HG03139 (cell line): ENCODE measurements at regions not wholly inside any gene's neighbourhood (a gene's known extent, or its start where the extent isn't known, plus 50 kb on each side); places are given as distances from the start of the nearest gene placed in this dataset.

Source experiments
- ATAC-seq: cut with Tn5 transposase; IDR thresholded peaks from one replicate; pipeline ENCODE4 v1.9.1; 2021; ENCODE audit not compliant: unreplicated experiment

DNA sequence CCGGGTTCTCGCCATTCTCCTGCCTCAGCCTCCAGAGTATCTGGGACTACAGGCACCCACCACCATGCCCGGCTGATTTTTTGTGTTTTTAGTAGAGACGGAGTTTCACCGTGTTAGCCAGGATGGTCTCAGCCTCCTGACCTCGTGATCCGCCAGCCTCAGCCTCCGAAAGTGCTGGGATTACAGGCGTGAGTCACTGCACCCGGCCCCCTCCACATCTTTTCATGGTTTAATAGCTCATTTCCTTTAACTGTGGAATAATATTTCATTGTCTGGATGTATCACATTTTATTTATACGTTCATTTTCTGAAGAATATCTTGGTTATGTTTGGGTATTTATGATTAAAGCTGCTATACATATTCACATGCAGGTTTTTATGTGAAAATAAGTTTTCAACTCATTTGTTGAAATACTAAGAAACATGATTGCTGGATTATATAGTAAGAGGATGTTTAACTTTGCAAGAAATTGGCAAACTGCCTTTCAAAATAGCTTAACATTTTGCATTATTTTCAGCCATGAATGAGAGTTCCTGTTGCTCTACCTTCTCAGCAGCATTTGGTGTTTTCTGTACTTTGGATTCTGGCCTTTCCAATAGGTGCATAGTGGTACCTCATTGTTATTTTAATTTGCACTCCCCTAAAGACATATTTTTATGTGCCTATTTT, 591.9 kb downstream of the TECRL start:
- no peak for ATAC-seq

DNA sequence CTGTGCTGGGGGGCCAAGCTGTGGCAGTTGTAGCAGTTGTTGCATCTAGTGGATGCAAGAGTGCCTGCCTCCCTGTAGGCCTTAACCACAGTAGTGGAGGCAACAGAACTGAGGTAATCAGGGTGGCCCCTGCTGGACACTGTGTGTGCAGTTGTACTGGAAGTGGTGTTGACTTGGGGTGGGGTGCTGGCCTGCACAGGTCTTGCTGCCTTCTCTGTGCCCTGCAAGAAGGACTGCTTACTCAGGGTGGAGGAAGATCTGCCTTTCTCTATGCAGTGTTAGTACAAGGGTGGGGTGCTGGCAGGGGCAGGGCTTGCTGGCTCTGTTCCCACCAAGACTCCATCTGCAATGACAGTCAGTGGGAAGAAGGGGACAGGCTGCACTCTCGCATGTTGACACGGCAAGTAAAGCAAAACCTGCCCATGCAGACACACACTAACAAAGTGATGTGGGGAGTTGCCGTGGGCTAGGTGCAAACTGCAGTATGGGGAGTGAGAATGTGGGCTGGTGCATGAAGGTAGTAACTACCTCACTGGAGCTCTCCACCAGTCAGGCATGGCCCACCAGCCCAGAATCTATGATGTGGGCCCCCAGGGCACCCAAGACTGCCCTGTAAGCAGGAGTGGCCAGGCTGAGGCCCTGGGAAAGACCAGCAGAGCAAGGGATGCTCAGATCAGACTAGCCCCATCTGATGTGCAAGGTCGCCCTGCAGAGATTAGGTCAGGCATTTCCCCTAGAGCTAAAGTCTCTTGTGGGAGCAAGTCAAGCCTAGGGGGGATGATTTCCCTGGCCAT, 594.9 kb downstream of the TECRL start:
- ATAC-seq = no peak

- ATAC-seq = no peak
These were observed 610.1 kb downstream of the TECRL start for GRCh38 chr4:63799166-63799565.

DNA sequence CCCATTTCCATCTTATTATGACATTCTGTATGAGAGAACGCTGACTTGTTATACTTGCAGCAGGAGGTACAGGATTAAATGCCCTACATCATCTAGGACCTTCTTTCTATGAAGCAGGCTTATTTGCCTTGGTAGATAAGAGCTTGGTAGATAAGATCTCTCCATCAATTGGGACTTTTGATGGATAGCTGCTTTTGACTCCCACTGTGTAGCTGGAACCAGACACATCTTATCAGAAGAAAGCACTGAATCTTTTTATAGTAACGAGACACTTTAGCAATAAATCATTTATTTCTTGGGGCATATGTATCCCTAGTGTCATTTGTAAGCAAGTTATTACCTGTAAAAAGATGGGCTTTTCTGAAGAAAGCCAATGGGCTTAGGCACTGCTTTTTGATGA, 613.9 kb downstream of the TECRL start:
- no peak for ATAC-seq

- ATAC-seq = no peak
These were observed 618.9 kb downstream of the TECRL start for GRCh38 chr4:63790377-63790776.

DNA sequence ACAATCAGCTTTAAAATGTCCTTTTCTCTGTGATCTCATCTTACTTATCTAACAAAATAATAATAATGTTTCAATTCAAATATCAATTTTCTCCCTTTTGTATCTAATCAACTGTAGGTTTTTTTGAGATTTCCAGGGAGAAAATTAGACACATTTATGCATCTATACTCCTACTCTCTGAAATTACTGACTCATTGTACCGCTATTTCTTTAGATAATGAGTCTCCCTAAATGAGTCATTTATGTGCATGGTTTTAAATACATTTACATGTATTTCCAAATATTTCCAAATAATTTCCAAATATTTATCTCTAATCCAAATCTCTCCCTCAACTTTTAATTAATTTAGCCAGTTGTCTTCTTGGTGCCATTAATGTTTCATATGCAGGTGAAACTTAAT, 621.0 kb downstream of the TECRL start:
- ATAC-seq = no peak

DNA sequence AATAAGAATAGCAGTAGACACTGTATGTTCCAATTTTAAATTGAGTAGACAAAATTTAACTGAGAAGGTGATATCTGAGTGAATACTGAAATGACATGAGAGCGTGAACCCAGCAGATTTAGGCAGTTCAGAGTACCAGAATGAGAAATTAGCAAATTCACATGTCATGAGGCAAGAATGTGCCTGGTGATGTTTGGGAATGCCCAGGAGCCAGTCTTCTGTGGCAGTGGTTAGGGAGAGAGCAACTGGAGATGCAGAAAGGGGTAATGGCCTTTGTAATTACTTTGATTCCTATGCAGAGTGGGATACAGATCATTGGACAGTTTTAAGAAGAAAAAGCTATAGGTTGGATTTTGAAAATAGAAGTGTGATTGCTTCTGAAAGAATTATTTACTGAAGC, 621.9 kb downstream of the TECRL start:
- no peak for ATAC-seq

GRCh38 chr4:63786171-63786570, 623.1 kb downstream of the TECRL start:
- ATAC-seq = no peak

GRCh38 chr4:63784822-63785221, 624.4 kb downstream of the TECRL start:
- ATAC-seq = no peak

- no peak for ATAC-seq
These were observed 631.6 kb downstream of the TECRL start for GRCh38 chr4:63777601-63778000.

DNA sequence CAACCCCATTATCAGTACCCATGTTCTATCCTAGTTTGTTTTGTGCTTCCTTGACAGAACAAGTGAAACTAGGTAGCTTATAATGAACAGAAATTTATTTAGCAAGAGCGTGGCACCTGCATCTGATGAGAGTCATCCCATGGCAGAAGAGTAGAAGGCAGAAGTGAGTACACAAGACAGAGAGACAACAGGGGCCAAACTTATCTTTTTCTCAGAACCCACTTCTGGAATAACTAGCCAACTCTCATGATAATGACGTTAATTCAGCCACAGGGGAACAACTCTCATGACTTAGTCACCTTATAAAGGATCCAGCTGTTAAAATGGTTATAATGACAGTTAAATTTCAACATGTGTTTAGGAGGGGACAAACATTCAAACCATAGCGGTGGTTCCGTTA, 644.9 kb downstream of the TECRL start:
- no peak for ATAC-seq

DNA sequence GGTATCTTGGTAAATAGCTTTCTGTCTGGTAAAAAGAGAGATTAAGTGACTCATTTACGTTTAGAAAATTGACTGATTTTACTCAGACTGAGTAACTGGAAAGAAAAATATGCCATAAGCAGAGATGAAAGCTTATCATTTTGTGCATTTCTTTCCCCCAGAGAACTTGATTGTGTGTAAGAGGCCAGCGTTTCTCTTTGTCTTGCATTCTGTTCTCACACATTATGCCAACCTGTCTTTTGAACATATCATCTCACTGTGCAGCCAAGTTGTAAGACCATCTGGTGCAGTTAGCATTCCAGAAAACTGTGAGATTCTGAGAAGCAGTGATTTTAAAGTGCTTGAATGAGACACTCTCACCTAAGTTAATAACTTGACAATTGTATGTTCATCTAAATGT, 651.3 kb downstream of the TECRL start:
- no peak for ATAC-seq

GRCh38 chr4:63742882-63743281, 666.4 kb downstream of the TECRL start:
- no peak for ATAC-seq

DNA sequence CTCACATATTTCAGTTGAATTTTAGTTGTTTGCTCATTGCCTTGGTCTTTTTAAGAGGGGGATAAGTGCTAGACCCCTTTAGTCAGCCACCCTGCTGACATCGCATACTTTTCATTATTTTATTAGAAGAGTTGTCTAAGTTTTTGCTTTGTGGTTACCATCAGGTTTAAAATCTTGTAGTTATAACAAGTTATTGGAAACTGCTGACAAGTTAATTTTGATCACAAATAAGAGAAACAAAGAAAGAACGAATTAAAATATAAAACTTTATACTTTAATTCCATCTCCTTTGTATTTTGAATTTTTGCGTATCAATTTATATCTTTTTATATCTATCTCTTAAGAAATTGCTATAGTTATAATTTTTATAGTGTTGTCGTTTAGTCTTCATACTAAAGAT, 679.7 kb downstream of the TECRL start:
- no peak for ATAC-seq

- ATAC-seq = no peak
These were observed 680.6 kb downstream of the TECRL start for GRCh38 chr4:63728480-63729177.

DNA sequence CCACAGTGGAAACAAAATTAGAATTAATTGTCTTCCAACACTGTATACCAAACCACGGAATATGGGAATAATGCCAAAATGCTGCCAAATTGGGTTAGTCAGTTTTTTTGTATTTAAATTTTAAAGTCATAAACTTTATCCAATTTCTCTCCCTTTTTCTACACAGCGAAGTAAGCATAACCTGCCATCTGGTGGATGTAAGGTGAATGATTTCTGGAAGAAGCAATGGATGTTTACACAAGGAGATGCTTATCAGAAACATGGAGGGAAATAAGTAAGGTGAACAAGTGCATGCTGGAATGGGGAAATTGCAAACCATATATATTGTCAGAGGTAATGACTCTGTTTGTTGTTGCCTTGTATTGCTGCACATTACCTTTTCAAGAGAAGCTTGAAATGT, 691.9 kb downstream of the TECRL start:
- no peak for ATAC-seq

GRCh38 chr4:63708661-63709060, 700.6 kb downstream of the TECRL start:
- no peak for ATAC-seq

DNA sequence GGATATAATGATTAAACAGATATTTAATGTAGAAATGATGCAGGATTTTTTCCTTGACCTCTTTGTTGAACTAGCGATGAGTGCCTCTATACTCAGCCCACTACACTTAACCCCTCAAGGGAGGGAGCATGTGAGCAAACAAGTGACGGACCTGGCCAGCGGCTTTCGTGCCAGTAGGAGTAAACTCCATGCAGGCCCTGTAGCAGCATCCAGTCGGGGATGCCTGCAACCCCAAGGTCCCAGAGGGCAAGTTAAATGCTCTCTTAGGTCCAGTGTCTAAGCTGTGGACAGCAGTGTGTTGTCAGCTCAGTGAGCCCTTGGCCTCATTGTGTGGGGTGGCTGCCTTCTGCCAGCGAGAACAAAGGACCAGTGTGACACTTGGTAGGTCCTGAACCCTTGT, 708.7 kb downstream of the TECRL start:
- ATAC-seq = no peak

DNA sequence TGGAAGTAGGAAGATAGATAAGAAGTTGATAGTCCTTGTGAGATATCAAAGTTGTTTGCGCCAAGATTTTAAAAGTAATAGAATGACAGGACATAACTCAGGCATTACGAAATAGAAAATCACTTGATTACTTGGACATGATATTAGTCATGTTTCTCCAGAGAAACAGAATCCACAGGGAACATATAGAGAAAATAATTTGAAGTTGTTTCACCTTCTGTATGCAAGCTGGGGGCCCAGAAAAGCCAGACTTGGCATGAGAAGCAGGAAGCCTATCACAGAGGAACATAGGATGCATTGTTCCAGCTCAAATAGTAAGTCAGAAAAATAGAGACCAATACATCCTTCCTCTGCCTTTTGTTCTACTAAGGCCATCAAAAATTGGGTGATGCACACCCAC, 715.9 kb downstream of the TECRL start:
- no peak for ATAC-seq

DNA sequence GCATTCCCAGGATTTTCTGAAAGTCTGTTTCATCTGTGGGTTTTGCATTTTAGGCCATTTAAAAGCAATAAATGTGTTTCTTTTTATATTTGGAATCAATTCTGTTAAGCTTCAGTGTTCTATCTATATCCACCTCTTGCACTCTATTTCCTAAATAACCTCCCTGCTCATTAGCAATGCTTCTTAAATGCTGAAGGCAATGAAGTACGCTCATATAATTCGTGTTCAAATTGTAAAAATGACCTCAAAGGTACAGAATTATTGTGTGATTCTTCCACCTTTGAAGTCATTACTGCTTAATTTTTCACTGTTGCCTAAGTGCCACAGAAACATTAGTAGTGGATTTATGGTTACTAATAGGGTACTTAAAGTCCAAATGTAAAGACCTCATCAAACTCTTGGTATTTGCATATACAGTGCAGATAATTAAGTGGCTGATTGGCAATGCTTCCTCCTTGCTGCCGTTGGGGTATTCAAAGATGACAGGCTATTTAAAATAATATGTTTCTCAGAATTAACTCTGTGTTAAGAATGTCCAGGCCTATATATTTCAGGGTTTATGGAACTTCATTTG, 730.8 kb downstream of the TECRL start:
- ATAC-seq = no peak

- no peak for ATAC-seq
These were observed 738.5 kb downstream of the TECRL start for GRCh38 chr4:63670735-63671134.

DNA sequence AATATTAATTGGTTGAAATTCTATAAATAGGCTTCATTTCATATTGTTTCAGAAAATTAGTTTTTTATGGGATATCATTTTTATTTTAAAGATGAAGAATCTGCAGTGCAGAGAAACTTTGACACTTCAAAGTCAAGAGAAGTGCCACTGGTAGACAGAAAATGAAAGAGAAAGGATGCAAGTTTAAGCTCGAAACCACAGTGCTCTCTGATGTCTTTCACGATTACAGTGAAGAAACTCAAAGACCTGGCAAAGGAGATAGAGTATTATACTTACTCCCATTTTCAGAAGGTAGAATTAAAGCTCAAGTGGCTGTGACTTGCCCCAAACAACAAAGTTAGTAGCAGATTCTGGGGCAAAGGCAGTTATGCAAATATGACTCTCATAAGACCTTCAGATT, 745.4 kb downstream of the TECRL start:
- ATAC-seq = no peak
